AG09319 (cell line): ENCODE measurements at regions not wholly inside any gene's neighbourhood (a gene's known extent, or its start where the extent isn't known, plus 50 kb on each side); places are given as distances from the start of the nearest gene placed in this dataset.
"Not testable (repeated sequence)": the region's sequence is repeated elsewhere in the genome, so short reads cannot be mapped to it uniquely, and the experiment has no call there.

ENCODE experiments used
- DNase-seq: peaks from one replicate; pipeline ENCODE4 v3.0.0-alpha.2; 2010; ENCODE audit warnings: low read depth; ENCODE audit errors: extremely low read depth
- CTCF ChIP-seq: IDR thresholded peaks from 2 replicates; pipeline ENCODE4 v1.5.1; 2011; ENCODE audit warnings: low read depth, mild to moderate bottlenecking, inconsistent platforms, low read length, moderate library complexity

- DNase-seq: not testable (repeated sequence)
Measured at GRCh38 chr10:29363930-29364329, 75.1 kb downstream of the LYZL1 start.

- not testable (repeated sequence) for DNase-seq
Measured at GRCh38 chr10:29366206-29366605, 77.3 kb downstream of the LYZL1 start.

- no peak for DNase-seq
- TF ChIP-seq CTCF: no peak
Measured at GRCh38 chr10:29369419-29369818, 80.5 kb downstream of the LYZL1 start.

- no peak for DNase-seq
- TF ChIP-seq CTCF: no peak
Measured at GRCh38 chr10:29370097-29371092, 81.5 kb downstream of the LYZL1 start.

GRCh38 chr10:29372920-29373319 is 84.0 kb downstream of the LYZL1 start:
- TF ChIP-seq CTCF: no peak
- no peak for DNase-seq

- TF ChIP-seq CTCF: no peak
Measured at GRCh38 chr10:29374162-29374561, 85.3 kb downstream of the LYZL1 start.

GRCh38 chr10:29375888-29376287 is 87.0 kb downstream of the LYZL1 start:
- TF ChIP-seq CTCF: no peak
- no peak for DNase-seq

More at GRCh38 chr10:29374162-29374561, 85.3 kb downstream of the LYZL1 start:
- DNase-seq: no peak

GRCh38 chr10:29377333-29377961 is 88.6 kb downstream of the LYZL1 start:
- TF ChIP-seq CTCF: peak; percentile 78
- DNase-seq: peak; percentile 7
